Heart left ventricle (tissue), 13 donors: ENCODE measurements at regions not wholly inside any gene's neighbourhood (a gene's known extent, or its start where the extent isn't known, plus 50 kb on each side); places are given as distances from the start of the nearest gene placed in this dataset.

Experiments
- POLR2A ChIP-seq, 2 donors: fragments of 450-650 bp; IDR thresholded peaks; one replicate each; pipeline ENCODE4 v1.6.1; 2017; ENCODE audit warnings: antibody characterized with exemption in 2 of 2, mild to moderate bottlenecking in 2 of 2, moderate library complexity in 2 of 2
- TF ChIP-seq, protein P1 (sequence below), 12 donors: fragments of 200-600 bp; sonication (generic) in 4 of 12; IDR thresholded peaks; one replicate each; pipeline versions ENCODE4 v1.5.0 to v1.8.0; 2018 to 2022; ENCODE audit warnings: antibody characterized with exemption in 12 of 12, mild to moderate bottlenecking in 5 of 12
- donor health status: ischemic (EF 13 %, LVEDD 7.1; RV severe dilation, severe dysfunction).
- donor health status: DM: no; HTN: yes; CAD: no.
- donor health status: DM: no; HTN: no; CAD: no.
- donor health status: ischemic (EF 25% LVEDD 6.9; RV normal size, moderate dysfunction).
- donor health status: ischemic (EF 25% LVEDD 5.7; RV mildly dilated, moderate dysfunction).
- donor health status: ischemic (EF 35%, LVEDD 5.7; RV mildly dilated, moderate dysfunction).
- donor health status: nonischemic (EF 11% LVEDD 7.7; RV severe dilation, severe dysfunction).
- donor health status: DM: yes; HTN: yes; CAD: no.
- donor health status: PGD.
- donor health status: ischemic (EF 29% LVEDD 5.4; RV normal size, mild dysfunction).
- donor health status: nonischemic (EF 23%, LVEDD 6.1; RV moderate dilation, normal function).

DNA sequence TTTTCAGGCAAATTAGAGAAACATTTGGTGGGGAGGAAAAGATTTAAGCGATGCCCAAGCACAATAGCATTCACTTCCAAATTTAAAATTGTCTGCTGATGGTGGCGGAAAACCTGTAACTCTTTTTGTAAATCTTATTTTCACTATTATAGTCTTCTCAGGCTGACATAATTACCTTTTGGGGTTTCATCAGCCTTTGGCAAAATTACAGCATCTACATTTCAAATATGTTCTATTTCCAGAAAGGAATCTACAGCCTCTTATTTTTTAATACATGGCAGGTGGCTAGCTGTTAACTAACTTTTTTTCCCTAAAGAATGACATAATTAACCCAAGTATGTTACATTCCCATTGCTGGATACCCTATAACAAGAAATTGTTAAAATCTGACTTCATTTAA lies 391.5 kb upstream of the CCDC54 start:
- TF ChIP-seq, protein P1, sequence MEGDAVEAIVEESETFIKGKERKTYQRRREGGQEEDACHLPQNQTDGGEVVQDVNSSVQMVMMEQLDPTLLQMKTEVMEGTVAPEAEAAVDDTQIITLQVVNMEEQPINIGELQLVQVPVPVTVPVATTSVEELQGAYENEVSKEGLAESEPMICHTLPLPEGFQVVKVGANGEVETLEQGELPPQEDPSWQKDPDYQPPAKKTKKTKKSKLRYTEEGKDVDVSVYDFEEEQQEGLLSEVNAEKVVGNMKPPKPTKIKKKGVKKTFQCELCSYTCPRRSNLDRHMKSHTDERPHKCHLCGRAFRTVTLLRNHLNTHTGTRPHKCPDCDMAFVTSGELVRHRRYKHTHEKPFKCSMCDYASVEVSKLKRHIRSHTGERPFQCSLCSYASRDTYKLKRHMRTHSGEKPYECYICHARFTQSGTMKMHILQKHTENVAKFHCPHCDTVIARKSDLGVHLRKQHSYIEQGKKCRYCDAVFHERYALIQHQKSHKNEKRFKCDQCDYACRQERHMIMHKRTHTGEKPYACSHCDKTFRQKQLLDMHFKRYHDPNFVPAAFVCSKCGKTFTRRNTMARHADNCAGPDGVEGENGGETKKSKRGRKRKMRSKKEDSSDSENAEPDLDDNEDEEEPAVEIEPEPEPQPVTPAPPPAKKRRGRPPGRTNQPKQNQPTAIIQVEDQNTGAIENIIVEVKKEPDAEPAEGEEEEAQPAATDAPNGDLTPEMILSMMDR (IDR thresholded peaks at IDR 0.05): no peak
- no peak for TF ChIP-seq POLR2A (IDR thresholded peaks at IDR 0.05)
